IPS-NIHi11 (cell line): ENCODE measurements at regions not wholly inside any gene's neighbourhood (a gene's known extent, or its start where the extent isn't known, plus 50 kb on each side); places are given as distances from the start of the nearest gene placed in this dataset.

Experiments used
- DNase-seq: peaks from one replicate; pipeline ENCODE4 v3.0.0; 2012; ENCODE audit warnings: mixed read lengths, low spot score

- DNase-seq, result no peak
Measured at GRCh38 chr4:54988655-54989054, 136.7 kb downstream of the KDR start.

- peak; percentile 39 for DNase-seq
Measured at GRCh38 chr4:54986095-54986846, 139.1 kb downstream of the KDR start.

GRCh38 chr4:54976682-54977081 lies 148.7 kb downstream of the KDR start:
- no peak for DNase-seq

DNA sequence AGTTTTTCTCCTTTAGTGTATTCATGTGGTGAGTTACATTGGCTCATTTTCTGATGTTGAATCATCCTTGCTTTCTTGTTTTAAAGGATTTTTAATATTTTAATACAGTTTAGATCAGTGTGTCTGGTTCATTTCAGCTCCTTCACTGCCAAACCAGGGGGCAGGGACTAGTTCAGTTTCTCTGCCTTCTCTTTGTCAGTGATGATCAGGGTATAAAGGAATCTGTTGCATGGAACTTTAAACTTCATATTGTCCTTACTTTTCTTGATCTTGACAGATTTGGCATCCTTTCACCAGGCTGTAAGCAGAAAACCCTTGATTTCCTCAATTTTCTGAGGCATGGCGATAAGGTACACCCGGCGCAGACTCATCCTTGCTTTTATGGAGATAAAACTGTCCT lies 149.4 kb downstream of the KDR start:
- DNase-seq, result no peak

- no peak for DNase-seq
Measured at GRCh38 chr4:54973784-54974183, 151.6 kb downstream of the KDR start.

GRCh38 chr4:54971474-54971950 lies 153.9 kb downstream of the KDR start:
- peak; percentile 62 for DNase-seq

DNA sequence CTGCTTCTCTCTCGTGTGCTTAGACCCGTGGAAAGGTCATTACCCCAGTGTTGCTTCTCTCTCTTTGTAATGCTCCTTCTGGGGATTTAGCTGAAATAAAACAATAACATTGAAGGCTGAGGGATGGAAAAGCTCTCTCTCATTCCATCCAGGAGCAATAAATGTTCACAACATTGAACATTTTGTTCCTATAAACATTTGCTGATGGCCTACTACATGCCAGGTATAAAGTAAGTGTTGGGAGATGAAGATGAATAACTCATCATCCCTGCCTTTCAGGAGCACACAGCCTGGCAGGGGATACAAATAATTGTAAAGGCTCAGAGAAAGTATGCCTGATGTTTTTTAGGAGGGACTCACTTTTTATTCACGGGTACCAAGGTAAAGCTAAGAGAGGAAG lies 158.1 kb downstream of the KDR start:
- DNase-seq, result no peak

- DNase-seq, result peak; percentile 39
Measured at GRCh38 chr4:54961357-54961975, 163.9 kb downstream of the KDR start.

DNA sequence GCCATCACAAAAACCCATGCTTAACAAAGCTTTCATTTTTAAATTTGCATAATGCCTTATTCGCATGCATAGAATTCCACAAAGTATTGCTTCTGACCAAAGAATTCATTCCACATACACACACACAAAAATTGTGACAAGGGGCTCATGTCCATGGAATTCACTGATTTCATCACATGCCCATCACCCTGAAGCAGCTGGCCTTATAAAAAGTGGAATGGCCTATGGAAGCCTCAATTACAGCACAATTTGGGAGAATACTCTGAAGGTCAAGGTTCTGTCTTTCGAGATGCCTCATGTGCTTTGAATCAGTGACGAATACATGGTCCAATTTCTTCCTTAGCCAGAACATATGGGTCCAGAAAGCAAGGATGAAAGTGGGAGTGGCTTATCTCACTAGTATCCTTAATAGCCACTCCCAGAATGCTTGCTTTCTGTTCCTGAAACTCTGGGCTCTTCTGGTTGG lies 165.7 kb downstream of the KDR start:
- no peak for DNase-seq

DNA sequence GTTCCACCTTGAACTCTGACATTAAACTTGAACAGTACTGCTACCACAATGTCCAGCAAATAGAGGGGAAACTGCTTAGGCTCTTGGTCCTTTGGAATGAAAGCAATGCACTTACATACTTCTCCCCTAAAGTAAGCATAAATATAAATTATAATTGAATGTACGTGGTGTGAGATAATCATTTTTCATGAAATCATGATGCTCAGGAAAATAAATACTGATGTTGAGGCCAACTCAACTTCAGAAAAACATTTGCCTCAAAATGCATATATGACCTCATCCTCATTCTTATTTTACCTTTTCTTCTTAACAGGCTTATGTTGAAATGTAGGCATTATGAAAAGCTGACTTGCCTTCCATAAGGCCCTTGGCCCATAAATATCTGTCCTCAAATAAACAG lies 166.3 kb downstream of the KDR start:
- no peak for DNase-seq

DNA sequence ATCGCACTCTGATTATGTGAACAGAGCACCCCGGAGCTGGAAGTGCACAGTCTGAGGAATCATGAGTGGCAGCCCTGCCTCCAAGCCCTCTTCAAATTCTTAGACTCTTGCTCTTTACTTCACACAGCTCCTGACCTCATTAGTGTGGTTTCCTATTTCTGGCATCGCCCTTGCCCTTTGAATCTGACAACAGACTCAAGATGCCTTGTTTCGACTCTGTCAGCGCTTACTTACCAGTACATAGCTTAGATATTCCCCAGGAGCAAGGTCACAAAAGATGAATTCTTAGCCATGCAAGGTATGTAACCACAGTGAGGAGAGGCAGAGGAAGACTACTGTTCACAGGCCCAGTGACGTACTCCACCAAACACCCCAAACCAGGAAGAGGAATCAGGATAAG lies 167.2 kb downstream of the KDR start:
- no peak for DNase-seq

- no peak for DNase-seq
Measured at GRCh38 chr4:54954656-54955388, 170.6 kb downstream of the KDR start.

- no peak for DNase-seq
Measured at GRCh38 chr4:54946741-54947140, 178.7 kb downstream of the KDR start.

DNA sequence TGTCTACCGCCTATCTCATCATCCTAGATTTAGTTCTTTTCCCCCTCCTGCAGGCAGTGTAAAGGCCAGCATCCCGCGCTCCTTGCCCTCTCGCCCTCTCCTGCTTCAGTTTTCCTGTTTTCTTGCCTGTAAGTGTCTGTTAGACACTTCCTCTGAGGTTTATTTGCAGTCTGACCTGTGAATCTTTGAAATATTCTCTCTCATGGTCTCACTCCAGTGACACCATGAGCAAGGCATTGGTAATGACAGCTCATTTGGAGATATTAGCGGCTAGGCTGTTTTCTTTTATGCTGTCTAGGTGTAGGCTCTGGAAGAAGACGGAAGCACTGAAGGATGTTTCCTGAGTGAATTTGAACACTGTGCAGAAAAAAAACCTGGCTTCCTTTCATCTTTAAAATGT lies 179.6 kb downstream of the KDR start:
- no peak for DNase-seq

DNA sequence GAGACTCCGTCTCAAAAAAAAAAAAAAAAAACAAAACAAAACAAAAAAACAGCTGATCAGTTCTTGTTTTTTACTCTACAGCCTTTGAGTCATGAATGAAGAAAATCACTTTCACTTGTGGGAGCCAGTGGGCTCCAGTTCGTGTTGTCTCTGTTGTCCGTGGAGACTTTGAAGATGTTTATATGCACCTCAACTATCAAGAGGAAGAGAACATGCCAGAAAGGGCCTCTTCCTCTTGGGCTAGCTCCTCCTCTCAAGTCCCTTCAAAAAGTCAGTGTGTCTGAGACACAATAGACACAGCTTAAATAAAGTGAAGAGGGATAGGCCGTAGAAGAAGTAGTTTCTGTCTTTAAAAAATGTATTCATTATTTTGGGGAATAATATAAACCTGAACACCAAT lies 182.7 kb downstream of the KDR start:
- DNase-seq, result no peak

GRCh38 chr4:54941994-54942552 lies 183.3 kb downstream of the KDR start:
- DNase-seq, result no peak

GRCh38 chr4:54940996-54941865 lies 184.2 kb downstream of the KDR start:
- DNase-seq, result no peak

DNA sequence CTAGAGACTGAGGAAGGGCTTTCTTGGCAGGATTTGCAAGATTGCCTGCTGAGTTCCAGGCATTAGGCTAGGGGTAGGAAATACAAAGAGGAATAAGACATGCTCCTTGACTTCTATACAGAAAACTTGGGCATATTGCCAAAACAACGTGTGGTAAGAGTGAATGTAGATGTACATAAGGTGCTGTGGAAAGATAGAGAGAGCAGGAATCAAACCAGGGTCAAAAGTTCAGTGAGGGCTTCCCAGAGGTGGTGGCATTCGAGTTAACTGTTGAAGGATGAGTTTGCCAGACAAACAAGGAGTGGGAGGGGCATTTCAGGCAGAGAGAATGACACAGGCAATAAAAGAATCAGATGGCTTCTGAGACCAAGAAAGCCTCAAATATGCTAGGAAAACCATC lies 187.9 kb downstream of the KDR start:
- DNase-seq, result no peak

- DNase-seq, result no peak
Measured at GRCh38 chr4:54933579-54933978, 191.8 kb downstream of the KDR start.

DNA sequence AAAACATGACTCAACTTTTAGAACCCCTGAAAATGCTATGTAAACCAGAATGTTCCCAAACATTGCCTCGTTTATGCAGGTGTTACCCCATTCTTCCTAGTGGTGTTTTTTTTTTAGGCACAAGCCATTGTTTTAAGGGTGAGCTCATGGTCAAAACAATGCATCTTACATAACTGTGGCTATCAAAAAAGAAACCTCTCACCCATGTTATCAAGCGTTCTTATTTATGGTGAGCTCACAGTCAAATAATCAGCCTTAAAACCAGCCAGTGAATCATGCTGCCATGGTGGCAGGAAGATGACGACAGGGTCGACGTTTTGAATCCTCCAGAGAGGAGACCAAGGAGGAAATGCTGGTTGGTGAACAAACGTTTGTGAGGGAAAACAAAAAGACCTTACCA lies 195.2 kb downstream of the KDR start:
- no peak for DNase-seq

- no peak for DNase-seq
Measured at GRCh38 chr4:54929459-54929858, 195.9 kb downstream of the KDR start.

DNA sequence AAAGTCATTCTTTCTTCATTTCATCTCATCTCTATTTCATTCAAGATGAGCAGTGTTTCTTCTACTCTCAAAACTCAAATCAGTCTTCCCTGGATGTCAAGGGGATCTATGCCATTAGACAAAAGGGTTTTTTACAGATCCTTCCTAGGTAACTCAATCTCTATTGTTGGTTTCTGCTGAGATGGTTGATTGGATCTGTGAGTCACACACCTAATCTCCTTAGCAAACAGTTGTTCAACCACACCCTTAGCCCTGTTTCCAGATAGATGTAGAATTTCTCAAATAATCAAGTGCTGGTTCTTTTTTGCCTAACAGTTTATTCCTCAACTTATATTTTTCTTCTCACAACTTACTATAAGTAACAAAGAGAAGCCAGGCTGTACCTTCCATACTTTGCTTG lies 200.5 kb downstream of the KDR start:
- no peak for DNase-seq
